Hepatocyte (in vitro differentiated cells): ENCODE measurements at regions not wholly inside any gene's neighbourhood (a gene's known extent, or its start where the extent isn't known, plus 50 kb on each side); places are given as distances from the start of the nearest gene placed in this dataset.

Experiments
- DNase-seq: peaks from one replicate; pipeline ENCODE4 v3.0.0-alpha.2; 2016; ENCODE audit warnings: low spot score
- H2AFZ ChIP-seq: fragments of 200-600 bp; sonication (generic); 2 replicates; pipeline ENCODE4 v1.6.0; 2016; ENCODE audit warnings: antibody characterized with exemption, mild to moderate bottlenecking
- H3K27ac ChIP-seq: fragments of 200-600 bp; sonication (generic); 2 replicates; pipeline ENCODE4 v1.5.1; 2016; ENCODE audit warnings: mild to moderate bottlenecking
- H3K27me3 ChIP-seq: fragments of 200-600 bp; sonication (generic); 2 replicates; pipeline ENCODE4 v1.6.1; 2016
- H3K36me3 ChIP-seq: fragments of 200-600 bp; sonication (generic); replicated peaks from 2 replicates; pipeline ENCODE4 v1.5.1; 2016; ENCODE audit warnings: low read depth; ENCODE audit not compliant: insufficient read depth
- H3K4me1 ChIP-seq: fragments of 200-600 bp; sonication (generic); 2 replicates; pipeline ENCODE4 v1.5.1; 2016; ENCODE audit warnings: mild to moderate bottlenecking, moderate library complexity; ENCODE audit not compliant: insufficient read depth
- H3K4me2 ChIP-seq: fragments of 200-600 bp; sonication (generic); 2 replicates; pipeline ENCODE4 v1.6.0; 2016
- H3K4me3 ChIP-seq: fragments of 200-600 bp; sonication (generic); 2 replicates; pipeline ENCODE4 v1.5.1; 2016; ENCODE audit warnings: mild to moderate bottlenecking
- H3K79me2 ChIP-seq: fragments of 200-600 bp; sonication (generic); 2 replicates; pipeline ENCODE4 v1.6.0; 2017; ENCODE audit warnings: mild to moderate bottlenecking
- H3K9me2 ChIP-seq: fragments of 200-600 bp; sonication (generic); replicated peaks from 2 replicates; pipeline ENCODE4 v1.6.0; 2017; ENCODE audit warnings: mild to moderate bottlenecking; ENCODE audit not compliant: insufficient read depth
- H3K9me3 ChIP-seq: fragments of 200-600 bp; sonication (generic); 2 replicates; pipeline ENCODE4 v1.5.1; 2016; ENCODE audit warnings: low read depth, mild to moderate bottlenecking
- H4K20me1 ChIP-seq: fragments of 200-600 bp; sonication (generic); 2 replicates; pipeline ENCODE4 v1.6.0; 2016; ENCODE audit warnings: mild to moderate bottlenecking; ENCODE audit not compliant: insufficient read depth, poor library complexity, severe bottlenecking
- CTCF ChIP-seq: fragments of 200-600 bp; sonication (generic); IDR thresholded peaks from 2 replicates; pipeline ENCODE4 v1.5.1; 2016; ENCODE audit warnings: antibody characterized with exemption, mild to moderate bottlenecking; ENCODE audit not compliant: poor library complexity
- EZH2 ChIP-seq: fragments of 200-600 bp; sonication (generic); IDR thresholded peaks from 2 replicates; pipeline ENCODE4 v1.6.1; 2016; ENCODE audit warnings: antibody characterized with exemption, mild to moderate bottlenecking, borderline replicate concordance
- EZH2phosphoT487 ChIP-seq: fragments of 200-600 bp; sonication (generic); IDR thresholded peaks from one replicate; pipeline ENCODE4 v1.6.1; 2018; ENCODE audit warnings: antibody characterized with exemption, mild to moderate bottlenecking, low read depth, moderate library complexity; ENCODE audit not compliant: unreplicated experiment, severe bottlenecking
- WGBS: methylation state at CpG from one replicate; pipeline ENCODE4 v1.1.6; 2016; ENCODE audit warnings: low lambda C conversion rate; ENCODE audit errors: missing lambda C conversion rate; 5-methylcytosine and 5-hydroxymethylcytosine counted together

- Histone ChIP-seq H3K27ac (no peak overlapping the region), H3K36me3 (no peaks in the 10 kb centered on the region), H3K4me1 (no peaks in the 10 kb centered on the region), H3K4me2 (no peak overlapping the region), H4K20me1 (no peaks in the 10 kb centered on the region), H3K27me3 (no peaks in the 10 kb centered on the region), H3K4me3 (no peak overlapping the region), H3K79me2 (no peaks in the 10 kb centered on the region), H3K9me3 (no peaks in the 10 kb centered on the region), H2AFZ (no peak overlapping the region), H3K9me2 (no peaks in the 10 kb centered on the region)
- DNase-seq = no peak
- no peak for TF ChIP-seq EZH2phosphoT487
- TF ChIP-seq CTCF = no peak
- TF ChIP-seq EZH2 = no peak
- 76% methylated on average over 1 of the region's 1 CpG for WGBS
These were observed 262.1 kb upstream of the NR3C2 start for GRCh38 chr4:148704291-148704690.

- no peak overlapping the region for H3K27ac ChIP-seq
- no peak overlapping the region for H3K4me2 ChIP-seq
- TF ChIP-seq EZH2 = no peak
- TF ChIP-seq CTCF = no peak
- TF ChIP-seq EZH2phosphoT487 = no peak
- no peaks in the 10 kb centered on the region for H3K4me1 ChIP-seq
- no peak overlapping the region for H2AFZ ChIP-seq
- no peaks in the 10 kb centered on the region for H3K36me3 ChIP-seq
- no peak for DNase-seq
- no peaks in the 10 kb centered on the region for H3K9me3 ChIP-seq
- H4K20me1 ChIP-seq = no peaks in the 10 kb centered on the region
- H3K79me2 ChIP-seq = no peaks in the 10 kb centered on the region
- no peaks in the 10 kb centered on the region for H3K9me2 ChIP-seq
- H3K4me3 ChIP-seq = no peak overlapping the region
- no peaks in the 10 kb centered on the region for H3K27me3 ChIP-seq
- WGBS = 42% methylated on average over 5 of the region's 5 CpGs
These were observed 252.5 kb upstream of the NR3C2 start for GRCh38 chr4:148694702-148695101.

- H3K4me1 ChIP-seq = no peaks in the 10 kb centered on the region
- H3K9me3 ChIP-seq = no peaks in the 10 kb centered on the region
- no peak overlapping the region for H2AFZ ChIP-seq
- no peak overlapping the region for H3K27ac ChIP-seq
- no peak overlapping the region for H3K4me3 ChIP-seq
- H3K27me3 ChIP-seq = no peaks in the 10 kb centered on the region
- no peaks in the 10 kb centered on the region for H4K20me1 ChIP-seq
- H3K79me2 ChIP-seq = no peaks in the 10 kb centered on the region
- H3K9me2 ChIP-seq = no peaks in the 10 kb centered on the region
- no peaks in the 10 kb centered on the region for H3K36me3 ChIP-seq
- TF ChIP-seq CTCF = no peak
- no peak for TF ChIP-seq EZH2phosphoT487
- DNase-seq = no peak
- no peak overlapping the region for H3K4me2 ChIP-seq
- WGBS = 40% methylated on average over 2 of the region's 2 CpGs
These were observed 251.9 kb upstream of the NR3C2 start for GRCh38 chr4:148693913-148694649.

GRCh38 chr4:148692242-148692641, 250.0 kb upstream of the NR3C2 start:
- Histone ChIP-seq H3K27ac (no peak overlapping the region), H3K9me2 (no peaks in the 10 kb centered on the region), H3K4me2 (no peak overlapping the region), H3K79me2 (no peaks in the 10 kb centered on the region), H2AFZ (no peak overlapping the region), H3K9me3 (no peaks in the 10 kb centered on the region), H4K20me1 (no peaks in the 10 kb centered on the region), H3K4me3 (no peak overlapping the region), H3K36me3 (no peaks in the 10 kb centered on the region), H3K27me3 (no peaks in the 10 kb centered on the region), H3K4me1 (no peaks in the 10 kb centered on the region)
- DNase-seq = no peak
- WGBS = 76% methylated on average over 7 of the region's 7 CpGs
- TF ChIP-seq EZH2phosphoT487 = no peak
- TF ChIP-seq EZH2 = no peak
- no peak for TF ChIP-seq CTCF
